A673 (cell line): ENCODE measurements at regions not wholly inside any gene's neighbourhood (a gene's known extent, or its start where the extent isn't known, plus 50 kb on each side); places are given as distances from the start of the nearest gene placed in this dataset.

Source experiments
- BruUV-seq: library from RNA; stranded (reverse); fragments of 400-500 nt; replicated peaks from 2 replicates; lab custom pipeline; 2021; lab: Mats Ljungman, UMichigan
- CTCF ChIA-PET: fragments of 300-600 bp; sonication (Branson Sonifier 250); formaldehyde crosslinking; loops from one replicate; lab custom pipeline; 2022; ENCODE audit warnings: antibody characterized with exemption; lab: Charles Lee
- POLR2A ChIA-PET: fragments of 300-600 bp; sonication (Branson Sonifier 250); formaldehyde crosslinking; loops from one replicate; lab custom pipeline; 2022; ENCODE audit warnings: antibody characterized with exemption; ENCODE audit not compliant: low non-redundant PET; lab: Charles Lee
- DNase-seq: peaks from one replicate; pipeline ENCODE4 v3.0.0-alpha.2; 2015; ENCODE audit warnings: low spot score
- H3K27ac ChIP-seq: fragments of 200-600 bp; sonication (generic); 2 replicates; pipeline ENCODE4 v1.5.1; 2016; ENCODE audit warnings: mixed run types, low read depth, mild to moderate bottlenecking, mixed read lengths, antibody characterized with exemption, low read length; ENCODE audit not compliant: poor library complexity, severe bottlenecking
- H3K27me3 ChIP-seq: fragments of 200-600 bp; sonication (generic); replicated peaks from 2 replicates; pipeline ENCODE4 v1.6.1; 2017; ENCODE audit warnings: mixed run types, low read depth, mild to moderate bottlenecking, mixed read lengths, antibody characterized with exemption, low read length; ENCODE audit not compliant: insufficient read depth, poor library complexity
- H3K36me3 ChIP-seq: fragments of 200-600 bp; sonication (generic); 2 replicates; pipeline ENCODE4 v1.6.1; 2016; ENCODE audit warnings: mixed run types, mild to moderate bottlenecking, mixed read lengths, antibody characterized with exemption, low read length; ENCODE audit not compliant: insufficient read depth, poor library complexity, severe bottlenecking
- H3K4me1 ChIP-seq: fragments of 200-600 bp; sonication (generic); 2 replicates; pipeline ENCODE4 v1.6.1; 2017; ENCODE audit warnings: mixed run types, mild to moderate bottlenecking, mixed read lengths, antibody characterized with exemption, low read length; ENCODE audit not compliant: insufficient read depth, poor library complexity, severe bottlenecking
- H3K4me3 ChIP-seq: fragments of 200-600 bp; sonication (generic); 2 replicates; pipeline ENCODE4 v1.5.1; 2016; ENCODE audit warnings: low read depth, mixed run types, mild to moderate bottlenecking, mixed read lengths, low read length; ENCODE audit not compliant: poor library complexity, severe bottlenecking
- H3K9me3 ChIP-seq: fragments of 200-600 bp; sonication (generic); 2 replicates; pipeline ENCODE4 v1.6.1; 2016; ENCODE audit warnings: mixed run types, low read depth, mild to moderate bottlenecking, mixed read lengths, antibody characterized with exemption, low read length; ENCODE audit not compliant: poor library complexity, severe bottlenecking
- EZH2 ChIP-seq: fragments of 200-600 bp; sonication (generic); IDR thresholded peaks from 2 replicates; pipeline ENCODE4 v1.6.1; 2017; ENCODE audit warnings: borderline replicate concordance, low read depth, mild to moderate bottlenecking, mixed read lengths, antibody characterized with exemption, low read length; ENCODE audit not compliant: poor library complexity, severe bottlenecking
- intact Hi-C: fragments of 100-400 bp; cut with micrococcal nuclease; formaldehyde crosslinking; loops from one replicate; pipeline ENCODE4 v1.10.0; 2022; ENCODE audit not compliant: unreplicated experiment
- TF ChIP-seq, protein P1 (sequence below): fragments of 300-800, 200-600 bp; sonication (generic); conservative IDR thresholded peaks from 2 replicates; pipeline ENCODE4 v1.5.1; 2017; ENCODE audit warnings: low read depth, mild to moderate bottlenecking, antibody characterized with exemption, low read length, moderate library complexity, mixed read lengths

DNA sequence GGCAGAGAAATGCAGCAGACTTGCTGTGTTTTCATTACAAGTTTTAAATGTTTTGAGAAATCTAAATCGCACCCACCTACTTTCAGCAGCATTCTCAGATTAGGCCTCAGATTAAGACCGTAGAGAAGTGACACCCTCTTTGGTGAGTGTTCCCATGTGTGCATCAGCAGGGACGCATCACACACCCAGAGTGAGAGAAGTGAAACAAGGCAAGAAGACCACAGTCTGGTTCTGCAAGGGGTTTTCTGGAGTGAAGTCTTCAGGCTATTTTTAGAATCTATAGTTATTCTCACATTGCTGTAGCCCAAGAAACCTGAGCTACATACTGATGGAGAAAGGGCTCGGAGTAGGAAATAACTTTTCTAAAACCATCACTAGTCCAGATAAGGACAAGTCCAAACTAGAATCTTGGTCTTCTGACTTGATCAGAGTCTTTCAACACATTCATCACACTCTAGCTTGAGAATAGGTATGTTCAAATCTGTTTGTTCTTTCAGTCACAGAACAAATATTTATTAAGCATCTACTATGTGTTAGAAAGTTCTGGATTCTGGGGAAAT lies 1216.6 kb upstream of the PIK3C3 start:
- no peak for DNase-seq
- POLR2A ChIA-PET = no interaction called here
- no peaks in the 10 kb centered on the region for H3K27me3 ChIP-seq
- H3K27ac ChIP-seq = no peak overlapping the region
- no peaks in the 10 kb centered on the region for H3K9me3 ChIP-seq
- H3K4me3 ChIP-seq = no peak overlapping the region
- TF ChIP-seq, protein P1, sequence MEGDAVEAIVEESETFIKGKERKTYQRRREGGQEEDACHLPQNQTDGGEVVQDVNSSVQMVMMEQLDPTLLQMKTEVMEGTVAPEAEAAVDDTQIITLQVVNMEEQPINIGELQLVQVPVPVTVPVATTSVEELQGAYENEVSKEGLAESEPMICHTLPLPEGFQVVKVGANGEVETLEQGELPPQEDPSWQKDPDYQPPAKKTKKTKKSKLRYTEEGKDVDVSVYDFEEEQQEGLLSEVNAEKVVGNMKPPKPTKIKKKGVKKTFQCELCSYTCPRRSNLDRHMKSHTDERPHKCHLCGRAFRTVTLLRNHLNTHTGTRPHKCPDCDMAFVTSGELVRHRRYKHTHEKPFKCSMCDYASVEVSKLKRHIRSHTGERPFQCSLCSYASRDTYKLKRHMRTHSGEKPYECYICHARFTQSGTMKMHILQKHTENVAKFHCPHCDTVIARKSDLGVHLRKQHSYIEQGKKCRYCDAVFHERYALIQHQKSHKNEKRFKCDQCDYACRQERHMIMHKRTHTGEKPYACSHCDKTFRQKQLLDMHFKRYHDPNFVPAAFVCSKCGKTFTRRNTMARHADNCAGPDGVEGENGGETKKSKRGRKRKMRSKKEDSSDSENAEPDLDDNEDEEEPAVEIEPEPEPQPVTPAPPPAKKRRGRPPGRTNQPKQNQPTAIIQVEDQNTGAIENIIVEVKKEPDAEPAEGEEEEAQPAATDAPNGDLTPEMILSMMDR = no peak
- TF ChIP-seq EZH2 = no peak
- CTCF ChIA-PET = no interaction called here
- intact Hi-C loops = no loop called here
- H3K36me3 ChIP-seq = no peaks in the 10 kb centered on the region
- BruUV-seq = no TSS peak
- H3K4me1 ChIP-seq = no peaks in the 10 kb centered on the region

DNA sequence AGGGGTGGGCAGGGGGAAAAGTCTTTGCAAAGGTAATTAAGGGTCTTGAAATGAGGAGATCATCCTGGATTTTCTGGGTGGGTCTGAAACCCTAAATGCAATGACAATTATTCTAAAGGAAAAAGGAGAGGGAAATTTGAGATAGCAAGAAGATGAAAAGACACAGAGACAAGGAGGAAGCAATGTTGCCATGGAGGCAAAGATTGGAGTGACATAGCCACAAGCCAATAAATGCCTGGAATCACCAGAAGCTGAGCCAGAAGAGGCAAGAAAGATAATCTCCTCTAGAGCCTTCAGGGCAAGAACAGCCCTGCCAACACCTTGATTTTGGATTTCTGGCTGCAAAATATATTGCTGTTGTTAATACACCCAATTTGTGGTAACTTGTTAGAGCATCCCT lies 1246.3 kb upstream of the PIK3C3 start:
- CTCF ChIA-PET = no interaction called here
- Histone ChIP-seq H3K4me1 (no peaks in the 10 kb centered on the region), H3K9me3 (no peaks in the 10 kb centered on the region), H3K4me3 (no peak overlapping the region), H3K27ac (no peak overlapping the region), H3K27me3 (no peaks in the 10 kb centered on the region), H3K36me3 (no peaks in the 10 kb centered on the region)
- POLR2A ChIA-PET = no interaction called here
- intact Hi-C loops = no loop called here
- BruUV-seq = no TSS peak
- TF ChIP-seq EZH2 = no peak
- TF ChIP-seq, protein P1 = no peak
- DNase-seq = no peak

DNA sequence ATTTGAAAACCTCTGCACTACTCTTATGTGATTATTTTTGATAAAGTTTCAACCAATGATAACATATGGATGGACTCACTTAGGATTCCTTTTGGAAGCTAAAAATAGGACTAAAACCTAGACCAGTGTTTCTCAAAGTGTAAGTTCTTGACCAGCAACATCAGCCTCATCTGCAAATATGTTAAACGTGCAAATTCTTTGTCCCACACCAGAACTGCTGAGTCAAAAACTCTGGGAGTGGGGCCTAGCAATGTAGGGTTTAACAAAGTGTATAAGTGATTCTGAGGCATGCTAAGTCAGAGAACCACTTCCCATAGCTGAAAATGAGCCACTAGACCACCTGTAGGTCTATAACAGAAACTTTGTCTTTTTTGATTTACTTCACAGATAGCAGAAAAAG lies 1247.2 kb upstream of the PIK3C3 start:
- CTCF ChIA-PET = no interaction called here
- Histone ChIP-seq H3K4me1 (no peaks in the 10 kb centered on the region), H3K27me3 (no peaks in the 10 kb centered on the region), H3K9me3 (no peaks in the 10 kb centered on the region), H3K4me3 (no peak overlapping the region), H3K36me3 (no peaks in the 10 kb centered on the region), H3K27ac (no peak overlapping the region)
- intact Hi-C loops = no loop called here
- no peak for DNase-seq
- no TSS peak for BruUV-seq
- POLR2A ChIA-PET = no interaction called here
- no peak for TF ChIP-seq EZH2
- TF ChIP-seq, protein P1 = no peak
